HepG2 (cell line): ENCODE measurements at regions not wholly inside any gene's neighbourhood (a gene's known extent, or its start where the extent isn't known, plus 50 kb on each side); places are given as distances from the start of the nearest gene placed in this dataset.

Experiments
- BHLHE40 ChIP-seq: IDR thresholded peaks from 2 replicates; pipeline ENCODE4 v1.6.1; 2011; ENCODE audit warnings: low read length, improper control_type of control experiment
- DPF2 ChIP-seq: sonication (generic); formaldehyde crosslinking; IDR thresholded peaks from 2 replicates; pipeline ENCODE4 v1.4.0; 2020; ENCODE audit warnings: mild to moderate bottlenecking, low read depth, missing genetic modification reagents, borderline replicate concordance
- HNRNPH1 ChIP-seq: fragments of 200-400 bp; formaldehyde crosslinking; optimal IDR thresholded peaks from 2 replicates; pipeline ENCODE3; 2017; ENCODE audit warnings: mild to moderate bottlenecking, low read depth, low read length
- HOXA7 ChIP-seq: sonication (generic); formaldehyde crosslinking; IDR thresholded peaks from 2 replicates; pipeline ENCODE4 v1.8.1; 2022; ENCODE audit warnings: mild to moderate bottlenecking, missing genetic modification reagents, moderate library complexity
- KLF15 ChIP-seq: sonication (generic); formaldehyde crosslinking; IDR thresholded peaks from 2 replicates; pipeline ENCODE4 v1.8.1; 2023; ENCODE audit warnings: borderline replicate concordance, mild to moderate bottlenecking, inconsistent platforms, missing genetic modification reagents, mixed read lengths
- SIN3B ChIP-seq: fragments of 150-350 bp; IDR thresholded peaks from 2 replicates; pipeline ENCODE4 v1.6.1; 2014; ENCODE audit warnings: low read length
- SMAD3 ChIP-seq: sonication (generic); formaldehyde crosslinking; IDR thresholded peaks from 2 replicates; pipeline ENCODE4 v1.4.0; 2020; ENCODE audit warnings: missing genetic modification reagents
- SOX5 ChIP-seq: IDR thresholded peaks from 2 replicates; pipeline ENCODE4 v1.6.1; 2016; ENCODE audit warnings: borderline replicate concordance
- TAF1 ChIP-seq: sonication (generic); formaldehyde crosslinking; IDR thresholded peaks from 2 replicates; pipeline ENCODE4 v1.4.0; 2020; ENCODE audit warnings: missing genetic modification reagents
- YEATS2 ChIP-seq: sonication (generic); formaldehyde crosslinking; IDR thresholded peaks from 2 replicates; pipeline ENCODE4 v1.4.0; 2020; ENCODE audit warnings: missing genetic modification reagents, borderline replicate concordance
- ZNF24 ChIP-seq: fragments of 450-650 bp; IDR thresholded peaks from 2 replicates; pipeline ENCODE4 v1.6.1; 2017; ENCODE audit warnings: antibody characterized with exemption, mild to moderate bottlenecking
- ZNF296 ChIP-seq: sonication (generic); formaldehyde crosslinking; conservative IDR thresholded peaks from 2 replicates; pipeline ENCODE4 v1.5.0; 2020; ENCODE audit warnings: mild to moderate bottlenecking, missing genetic modification reagents
- TF ChIP-seq, protein P1 (sequence below): sonication (generic); formaldehyde crosslinking; IDR thresholded peaks from 2 replicates; pipeline ENCODE4 v1.5.0; 2020; ENCODE audit warnings: mild to moderate bottlenecking, missing genetic modification reagents, borderline replicate concordance
- TF ChIP-seq, protein P2 (sequence below): sonication (generic); formaldehyde crosslinking; IDR thresholded peaks from 2 replicates; pipeline ENCODE4 v1.4.0; 2020; ENCODE audit warnings: missing genetic modification reagents, borderline replicate concordance
- TF ChIP-seq, protein P3 (sequence below): sonication (generic); formaldehyde crosslinking; IDR thresholded peaks from 2 replicates; pipeline ENCODE4 v1.4.0; 2020; ENCODE audit warnings: missing genetic modification reagents
- TF ChIP-seq, protein P4 (sequence below): sonication (generic); formaldehyde crosslinking; IDR thresholded peaks from 2 replicates; pipeline ENCODE4 v1.8.0; 2022; ENCODE audit warnings: missing genetic modification reagents, mild to moderate bottlenecking, moderate library complexity, borderline replicate concordance

DNA sequence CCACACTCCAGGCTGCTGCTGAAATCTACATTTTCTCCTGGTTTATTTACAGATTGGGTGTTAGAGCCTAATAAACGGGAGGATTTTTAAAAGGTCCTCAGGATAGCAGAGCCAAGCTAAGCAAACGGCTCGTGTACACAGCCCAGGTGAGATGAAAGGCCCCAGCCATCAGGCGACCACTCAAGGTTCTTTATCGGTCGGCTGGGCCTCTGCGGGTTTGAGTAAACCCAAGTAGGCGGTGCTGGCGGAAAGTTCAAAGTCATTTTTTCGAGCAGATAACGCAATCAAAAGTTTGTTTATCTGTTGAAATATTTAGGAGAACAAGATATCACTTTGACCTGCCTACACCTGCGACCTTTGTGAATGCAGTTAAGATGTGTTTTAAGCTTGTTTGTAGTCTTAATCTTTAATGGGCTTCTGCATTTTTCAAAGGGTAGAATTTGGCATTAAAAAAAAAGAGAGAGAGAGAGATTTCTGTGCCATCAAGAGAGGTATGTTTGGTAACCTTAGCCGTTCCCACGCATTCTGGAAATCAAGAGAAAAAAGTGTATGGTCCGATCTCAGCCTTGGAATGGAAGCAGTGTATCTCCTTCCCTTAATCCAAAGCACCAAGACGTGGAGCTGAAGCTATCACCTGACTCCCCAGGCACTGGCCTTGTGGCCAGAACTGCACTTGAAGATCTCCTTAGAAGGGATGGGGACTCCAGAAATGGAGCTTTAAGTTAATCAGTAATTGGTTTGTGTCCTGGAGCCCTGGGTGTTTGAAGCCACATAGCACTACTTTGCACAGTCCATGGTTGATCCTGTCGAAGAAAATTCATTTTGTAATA is 301.7 kb upstream of the IRX5 start (continued):
- TF ChIP-seq, protein P1, sequence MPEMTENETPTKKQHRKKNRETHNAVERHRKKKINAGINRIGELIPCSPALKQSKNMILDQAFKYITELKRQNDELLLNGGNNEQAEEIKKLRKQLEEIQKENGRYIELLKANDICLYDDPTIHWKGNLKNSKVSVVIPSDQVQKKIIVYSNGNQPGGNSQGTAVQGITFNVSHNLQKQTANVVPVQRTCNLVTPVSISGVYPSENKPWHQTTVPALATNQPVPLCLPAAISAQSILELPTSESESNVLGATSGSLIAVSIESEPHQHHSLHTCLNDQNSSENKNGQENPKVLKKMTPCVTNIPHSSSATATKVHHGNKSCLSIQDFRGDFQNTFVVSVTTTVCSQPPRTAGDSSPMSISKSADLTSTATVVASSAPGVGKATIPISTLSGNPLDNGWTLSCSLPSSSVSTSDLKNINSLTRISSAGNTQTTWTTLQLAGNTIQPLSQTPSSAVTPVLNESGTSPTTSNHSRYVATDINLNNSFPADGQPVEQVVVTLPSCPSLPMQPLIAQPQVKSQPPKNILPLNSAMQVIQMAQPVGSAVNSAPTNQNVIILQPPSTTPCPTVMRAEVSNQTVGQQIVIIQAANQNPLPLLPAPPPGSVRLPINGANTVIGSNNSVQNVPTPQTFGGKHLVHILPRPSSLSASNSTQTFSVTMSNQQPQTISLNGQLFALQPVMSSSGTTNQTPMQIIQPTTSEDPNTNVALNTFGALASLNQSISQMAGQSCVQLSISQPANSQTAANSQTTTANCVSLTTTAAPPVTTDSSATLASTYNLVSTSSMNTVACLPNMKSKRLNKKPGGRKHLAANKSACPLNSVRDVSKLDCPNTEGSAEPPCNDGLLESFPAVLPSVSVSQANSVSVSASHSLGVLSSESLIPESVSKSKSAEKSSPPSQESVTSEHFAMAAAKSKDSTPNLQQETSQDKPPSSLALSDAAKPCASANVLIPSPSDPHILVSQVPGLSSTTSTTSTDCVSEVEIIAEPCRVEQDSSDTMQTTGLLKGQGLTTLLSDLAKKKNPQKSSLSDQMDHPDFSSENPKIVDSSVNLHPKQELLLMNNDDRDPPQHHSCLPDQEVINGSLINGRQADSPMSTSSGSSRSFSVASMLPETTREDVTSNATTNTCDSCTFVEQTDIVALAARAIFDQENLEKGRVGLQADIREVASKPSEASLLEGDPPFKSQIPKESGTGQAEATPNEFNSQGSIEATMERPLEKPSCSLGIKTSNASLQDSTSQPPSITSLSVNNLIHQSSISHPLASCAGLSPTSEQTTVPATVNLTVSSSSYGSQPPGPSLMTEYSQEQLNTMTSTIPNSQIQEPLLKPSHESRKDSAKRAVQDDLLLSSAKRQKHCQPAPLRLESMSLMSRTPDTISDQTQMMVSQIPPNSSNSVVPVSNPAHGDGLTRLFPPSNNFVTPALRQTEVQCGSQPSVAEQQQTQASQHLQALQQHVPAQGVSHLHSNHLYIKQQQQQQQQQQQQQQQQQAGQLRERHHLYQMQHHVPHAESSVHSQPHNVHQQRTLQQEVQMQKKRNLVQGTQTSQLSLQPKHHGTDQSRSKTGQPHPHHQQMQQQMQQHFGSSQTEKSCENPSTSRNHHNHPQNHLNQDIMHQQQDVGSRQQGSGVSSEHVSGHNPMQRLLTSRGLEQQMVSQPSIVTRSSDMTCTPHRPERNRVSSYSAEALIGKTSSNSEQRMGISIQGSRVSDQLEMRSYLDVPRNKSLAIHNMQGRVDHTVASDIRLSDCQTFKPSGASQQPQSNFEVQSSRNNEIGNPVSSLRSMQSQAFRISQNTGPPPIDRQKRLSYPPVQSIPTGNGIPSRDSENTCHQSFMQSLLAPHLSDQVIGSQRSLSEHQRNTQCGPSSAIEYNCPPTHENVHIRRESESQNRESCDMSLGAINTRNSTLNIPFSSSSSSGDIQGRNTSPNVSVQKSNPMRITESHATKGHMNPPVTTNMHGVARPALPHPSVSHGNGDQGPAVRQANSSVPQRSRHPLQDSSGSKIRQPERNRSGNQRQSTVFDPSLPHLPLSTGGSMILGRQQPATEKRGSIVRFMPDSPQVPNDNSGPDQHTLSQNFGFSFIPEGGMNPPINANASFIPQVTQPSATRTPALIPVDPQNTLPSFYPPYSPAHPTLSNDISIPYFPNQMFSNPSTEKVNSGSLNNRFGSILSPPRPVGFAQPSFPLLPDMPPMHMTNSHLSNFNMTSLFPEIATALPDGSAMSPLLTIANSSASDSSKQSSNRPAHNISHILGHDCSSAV (CRISPR knock-in tag), result no peak
- no peak for TF ChIP-seq TAF1 (CRISPR knock-in tag)
- TF ChIP-seq ZNF296, result no peak
- TF ChIP-seq, protein P2, sequence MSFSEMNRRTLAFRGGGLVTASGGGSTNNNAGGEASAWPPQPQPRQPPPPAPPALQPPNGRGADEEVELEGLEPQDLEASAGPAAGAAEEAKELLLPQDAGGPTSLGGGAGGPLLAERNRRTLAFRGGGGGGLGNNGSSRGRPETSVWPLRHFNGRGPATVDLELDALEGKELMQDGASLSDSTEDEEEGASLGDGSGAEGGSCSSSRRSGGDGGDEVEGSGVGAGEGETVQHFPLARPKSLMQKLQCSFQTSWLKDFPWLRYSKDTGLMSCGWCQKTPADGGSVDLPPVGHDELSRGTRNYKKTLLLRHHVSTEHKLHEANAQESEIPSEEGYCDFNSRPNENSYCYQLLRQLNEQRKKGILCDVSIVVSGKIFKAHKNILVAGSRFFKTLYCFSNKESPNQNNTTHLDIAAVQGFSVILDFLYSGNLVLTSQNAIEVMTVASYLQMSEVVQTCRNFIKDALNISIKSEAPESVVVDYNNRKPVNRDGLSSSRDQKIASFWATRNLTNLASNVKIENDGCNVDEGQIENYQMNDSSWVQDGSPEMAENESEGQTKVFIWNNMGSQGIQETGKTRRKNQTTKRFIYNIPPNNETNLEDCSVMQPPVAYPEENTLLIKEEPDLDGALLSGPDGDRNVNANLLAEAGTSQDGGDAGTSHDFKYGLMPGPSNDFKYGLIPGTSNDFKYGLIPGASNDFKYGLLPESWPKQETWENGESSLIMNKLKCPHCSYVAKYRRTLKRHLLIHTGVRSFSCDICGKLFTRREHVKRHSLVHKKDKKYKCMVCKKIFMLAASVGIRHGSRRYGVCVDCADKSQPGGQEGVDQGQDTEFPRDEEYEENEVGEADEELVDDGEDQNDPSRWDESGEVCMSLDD (CRISPR knock-in tag), result no peak
- no peak for TF ChIP-seq SIN3B
- no peak for TF ChIP-seq ZNF24
- no peak for TF ChIP-seq HNRNPH1
- peak; percentile 46; the same call in 1 of the 2 replicates for TF ChIP-seq DPF2 (CRISPR knock-in tag)
- no peak for TF ChIP-seq HOXA7 (CRISPR knock-in tag)
- peak; percentile 84 for TF ChIP-seq SOX5 (CRISPR knock-in tag)
- peak; percentile 65; the same call in 1 of the 2 replicates for TF ChIP-seq BHLHE40
- no peak for TF ChIP-seq KLF15 (CRISPR knock-in tag)
- TF ChIP-seq, protein P3, sequence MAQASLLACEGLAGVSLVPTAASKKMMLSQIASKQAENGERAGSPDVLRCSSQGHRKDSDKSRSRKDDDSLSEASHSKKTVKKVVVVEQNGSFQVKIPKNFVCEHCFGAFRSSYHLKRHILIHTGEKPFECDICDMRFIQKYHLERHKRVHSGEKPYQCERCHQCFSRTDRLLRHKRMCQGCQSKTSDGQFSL (CRISPR knock-in tag), result no peak
- peak; percentile 94 for TF ChIP-seq SMAD3 (CRISPR knock-in tag)
- TF ChIP-seq, protein P4, sequence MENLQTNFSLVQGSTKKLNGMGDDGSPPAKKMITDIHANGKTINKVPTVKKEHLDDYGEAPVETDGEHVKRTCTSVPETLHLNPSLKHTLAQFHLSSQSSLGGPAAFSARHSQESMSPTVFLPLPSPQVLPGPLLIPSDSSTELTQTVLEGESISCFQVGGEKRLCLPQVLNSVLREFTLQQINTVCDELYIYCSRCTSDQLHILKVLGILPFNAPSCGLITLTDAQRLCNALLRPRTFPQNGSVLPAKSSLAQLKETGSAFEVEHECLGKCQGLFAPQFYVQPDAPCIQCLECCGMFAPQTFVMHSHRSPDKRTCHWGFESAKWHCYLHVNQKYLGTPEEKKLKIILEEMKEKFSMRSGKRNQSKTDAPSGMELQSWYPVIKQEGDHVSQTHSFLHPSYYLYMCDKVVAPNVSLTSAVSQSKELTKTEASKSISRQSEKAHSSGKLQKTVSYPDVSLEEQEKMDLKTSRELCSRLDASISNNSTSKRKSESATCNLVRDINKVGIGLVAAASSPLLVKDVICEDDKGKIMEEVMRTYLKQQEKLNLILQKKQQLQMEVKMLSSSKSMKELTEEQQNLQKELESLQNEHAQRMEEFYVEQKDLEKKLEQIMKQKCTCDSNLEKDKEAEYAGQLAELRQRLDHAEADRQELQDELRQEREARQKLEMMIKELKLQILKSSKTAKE (CRISPR knock-in tag), result peak; percentile 67
- peak; percentile 58; the same call in 1 of the 2 replicates for TF ChIP-seq YEATS2 (CRISPR knock-in tag)
